Hematopoietic multipotent progenitor cell (in vitro differentiated cells): ENCODE measurements at regions not wholly inside any gene's neighbourhood (a gene's known extent, or its start where the extent isn't known, plus 50 kb on each side); places are given as distances from the start of the nearest gene placed in this dataset.

Experiments
- DNase-seq, 3 donors: peaks; one replicate each; pipeline ENCODE4 v3.0.0-alpha.2; 2011 to 2015; ENCODE audit warnings: low read depth in 2 of 3, low spot score in 2 of 3

GRCh38 chr12:87283886-87284285 is 745.3 kb downstream of the C12orf50 start:
- DNase-seq, result no peak

- no peak for DNase-seq
These were observed 746.1 kb downstream of the C12orf50 start for GRCh38 chr12:87283111-87283510.

GRCh38 chr12:87280893-87281292 is 748.3 kb downstream of the C12orf50 start:
- DNase-seq, result no peak

DNA sequence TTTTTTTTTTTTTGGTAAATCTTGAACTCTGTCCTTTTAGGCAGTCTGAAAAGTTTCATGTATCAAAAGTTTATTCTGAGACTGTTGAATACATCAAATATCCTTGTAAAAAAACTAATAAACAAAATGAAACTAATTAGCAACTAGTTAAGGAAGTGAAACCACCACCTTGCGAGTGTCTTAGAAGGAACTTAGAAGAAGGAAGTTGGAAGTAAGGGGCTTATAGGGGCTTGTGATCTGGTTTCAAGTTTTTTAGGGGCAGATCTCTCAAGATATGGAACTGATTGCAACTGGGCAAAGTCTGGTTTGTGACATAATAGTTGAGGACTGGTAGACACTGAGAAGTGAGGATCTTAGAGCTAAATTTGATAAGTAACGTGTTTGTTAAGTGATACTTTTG is 748.8 kb downstream of the C12orf50 start:
- DNase-seq, result peak in 2 of 3 donors; percentile 0 to 31

DNA sequence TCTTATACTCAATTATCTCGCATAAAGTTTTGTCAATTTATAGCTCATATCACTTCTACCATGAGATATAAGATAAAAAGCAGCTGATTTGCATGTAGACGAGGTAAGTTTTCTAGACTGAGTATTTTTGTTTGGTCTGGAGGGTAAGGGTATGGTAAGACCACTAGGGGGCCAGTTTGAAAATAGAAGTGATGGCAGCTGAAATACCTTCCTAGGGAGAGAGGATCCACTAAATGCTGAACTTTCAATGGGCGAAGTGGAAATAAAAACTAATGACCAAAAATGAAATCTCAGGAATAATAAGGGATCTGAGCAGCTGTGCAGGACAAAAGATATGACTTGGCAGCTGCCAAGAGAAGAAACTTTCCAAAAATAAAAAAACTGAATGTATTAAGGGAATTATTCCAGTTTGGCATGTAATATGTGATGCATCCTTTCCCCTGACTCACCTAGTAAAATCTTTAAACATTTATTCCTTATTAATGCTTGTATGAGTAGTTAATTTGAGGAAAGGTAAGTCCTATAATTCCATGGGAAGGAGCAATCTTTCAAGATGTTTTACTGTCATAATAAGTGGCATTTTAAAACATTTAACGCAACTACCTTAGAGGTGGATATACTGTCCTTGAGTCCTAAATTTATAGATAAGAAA is 754.5 kb downstream of the C12orf50 start:
- DNase-seq, result peak in 2 of 3 donors; percentile 0 to 32

DNA sequence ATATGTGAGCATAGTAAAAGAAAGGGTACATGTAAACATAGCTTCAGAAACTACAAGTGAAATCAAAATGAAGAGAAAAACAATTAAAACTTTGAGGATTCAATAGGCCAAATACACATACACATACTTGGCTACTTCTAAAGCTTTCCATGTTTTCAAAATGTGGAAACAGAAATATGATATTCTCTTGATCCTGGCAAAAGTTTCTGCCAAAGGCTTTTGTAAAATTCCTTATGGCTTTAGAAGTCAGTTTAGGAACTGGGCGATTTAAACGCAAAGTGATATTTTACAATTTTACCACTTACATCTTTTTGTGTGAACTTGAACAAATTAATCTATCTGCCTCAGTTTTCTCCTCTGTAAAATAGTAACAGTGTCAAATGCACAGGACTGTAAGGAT is 756.4 kb downstream of the C12orf50 start:
- no peak for DNase-seq

DNA sequence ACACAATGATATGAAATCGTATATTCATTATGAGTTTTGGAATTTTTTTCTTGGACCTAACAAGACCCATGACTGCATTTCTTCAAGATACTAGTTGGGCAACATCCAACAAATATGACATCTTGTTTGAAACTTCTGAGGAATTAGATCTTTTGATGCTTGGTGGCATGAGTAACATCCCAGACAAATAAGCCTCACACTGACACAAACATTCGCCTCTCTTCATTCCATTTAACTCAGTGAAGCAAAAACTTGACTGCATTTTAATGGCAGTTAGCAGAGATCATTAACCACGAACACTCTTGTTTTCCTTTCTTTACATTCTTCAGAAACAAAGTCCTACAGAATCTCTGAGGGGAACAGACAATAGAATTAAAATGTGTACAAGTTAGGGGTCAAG is 758.3 kb downstream of the C12orf50 start:
- no peak for DNase-seq

DNA sequence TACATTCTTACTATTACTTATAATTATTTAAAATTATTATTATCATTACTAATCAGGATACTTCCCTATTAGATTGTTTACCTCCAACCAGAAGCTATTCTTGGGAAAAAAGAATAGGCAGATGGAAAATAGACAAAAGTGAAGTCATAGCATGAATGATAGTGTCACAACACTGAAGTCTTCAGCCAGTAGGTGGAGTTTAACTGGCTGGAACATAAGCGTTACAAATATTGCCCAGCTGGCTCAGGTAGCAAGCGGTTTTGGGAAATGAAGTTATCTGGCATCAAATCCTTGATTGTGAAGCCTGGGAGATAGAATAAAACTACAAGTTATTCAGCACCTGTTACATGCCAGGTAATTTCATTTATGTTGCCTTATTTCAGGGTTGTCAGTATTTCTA is 762.9 kb downstream of the C12orf50 start:
- no peak for DNase-seq

GRCh38 chr12:87259391-87259790 is 769.8 kb downstream of the C12orf50 start:
- no peak for DNase-seq

- no peak for DNase-seq
These were observed 774.7 kb downstream of the C12orf50 start for GRCh38 chr12:87254381-87255030.

- DNase-seq, result no peak
These were observed 776.0 kb downstream of the C12orf50 start for GRCh38 chr12:87253157-87253556.

DNA sequence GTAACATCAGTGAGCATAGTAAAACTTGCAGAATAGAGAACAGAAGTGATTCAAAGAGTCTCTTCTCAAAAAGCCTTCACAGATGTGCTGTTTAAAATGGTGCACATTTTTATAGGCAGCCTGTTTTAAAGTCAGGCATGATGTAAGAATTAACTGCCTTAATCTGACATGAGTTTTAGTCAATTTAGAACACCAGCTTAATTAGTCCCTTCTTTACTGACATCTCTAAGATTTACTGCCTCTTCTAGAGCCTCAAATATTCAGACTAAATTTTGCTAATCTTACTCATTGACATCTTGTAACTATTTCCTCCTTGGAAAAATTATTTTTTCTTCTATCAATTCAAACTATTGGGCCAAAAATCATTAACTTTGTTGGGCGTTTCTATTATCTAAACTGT is 782.5 kb downstream of the C12orf50 start:
- no peak for DNase-seq

- DNase-seq, result no peak
These were observed 790.7 kb downstream of the C12orf50 start for GRCh38 chr12:87238466-87238865.

- no peak for DNase-seq
These were observed 794.3 kb downstream of the C12orf50 start for GRCh38 chr12:87234898-87235297.

GRCh38 chr12:87233671-87234070 is 795.5 kb downstream of the C12orf50 start:
- no peak for DNase-seq

- DNase-seq, result no peak
These were observed 797.4 kb downstream of the C12orf50 start for GRCh38 chr12:87231818-87232217.

- DNase-seq, result no peak
These were observed 798.8 kb downstream of the C12orf50 start for GRCh38 chr12:87230441-87230840.

GRCh38 chr12:87227162-87227561 is 802.0 kb downstream of the C12orf50 start:
- no peak for DNase-seq

DNA sequence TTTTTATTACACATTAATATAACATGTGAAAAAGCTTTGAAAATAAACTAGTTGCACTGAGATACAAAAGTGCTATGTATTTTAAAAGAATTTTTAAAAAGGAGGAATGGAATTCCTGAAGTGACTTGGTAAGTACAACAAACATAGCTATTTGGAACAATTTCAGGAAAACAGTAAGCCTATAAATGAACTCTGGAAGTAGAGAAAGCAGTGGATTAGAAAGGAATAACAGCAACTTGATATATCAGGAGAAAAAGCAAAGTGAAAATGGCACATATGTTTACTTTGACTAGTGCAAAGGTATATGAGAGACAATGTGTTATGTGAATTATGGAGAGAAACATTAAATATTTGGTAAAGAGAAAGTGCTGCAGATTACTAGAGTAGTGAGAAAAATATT is 811.7 kb downstream of the C12orf50 start:
- no peak for DNase-seq

GRCh38 chr12:87216436-87216835 is 812.8 kb downstream of the C12orf50 start:
- no peak for DNase-seq

GRCh38 chr12:87202189-87202588 is 827.0 kb downstream of the C12orf50 start:
- no peak for DNase-seq

- no peak for DNase-seq
These were observed 827.6 kb downstream of the C12orf50 start for GRCh38 chr12:87201598-87201997.
